GM21717 (cell line): ENCODE measurements at regions not wholly inside any gene's neighbourhood (a gene's known extent, or its start where the extent isn't known, plus 50 kb on each side); places are given as distances from the start of the nearest gene placed in this dataset.

Experiments used
- ATAC-seq: cut with Tn5 transposase; IDR thresholded peaks from one replicate; pipeline ENCODE4 v1.9.1; 2021; ENCODE audit warnings: mild to moderate bottlenecking, moderate library complexity; ENCODE audit not compliant: unreplicated experiment

DNA sequence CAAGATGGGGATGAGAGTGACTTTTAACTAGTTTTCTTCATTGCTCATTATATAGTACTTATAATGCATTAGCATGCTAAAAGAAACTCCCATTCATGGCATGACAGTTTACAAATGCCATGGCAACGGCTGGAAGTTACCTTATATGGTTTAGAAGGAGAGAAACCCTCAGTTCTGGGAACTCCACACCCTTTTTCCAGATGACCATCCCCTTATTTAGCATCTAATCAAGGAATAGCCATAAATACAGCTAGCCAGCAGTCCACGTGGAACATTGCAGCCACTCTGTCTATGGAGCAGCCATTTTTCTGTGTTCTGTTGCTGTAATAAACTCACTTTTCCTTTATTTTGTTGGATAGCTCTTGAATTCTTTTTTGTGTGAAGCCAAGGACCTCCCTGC lies 1137.8 kb downstream of the CDH18 start:
- ATAC-seq, result no peak

- no peak for ATAC-seq
Measured at GRCh38 chr5:18872978-18873377, 1115.0 kb downstream of the CDH18 start.

DNA sequence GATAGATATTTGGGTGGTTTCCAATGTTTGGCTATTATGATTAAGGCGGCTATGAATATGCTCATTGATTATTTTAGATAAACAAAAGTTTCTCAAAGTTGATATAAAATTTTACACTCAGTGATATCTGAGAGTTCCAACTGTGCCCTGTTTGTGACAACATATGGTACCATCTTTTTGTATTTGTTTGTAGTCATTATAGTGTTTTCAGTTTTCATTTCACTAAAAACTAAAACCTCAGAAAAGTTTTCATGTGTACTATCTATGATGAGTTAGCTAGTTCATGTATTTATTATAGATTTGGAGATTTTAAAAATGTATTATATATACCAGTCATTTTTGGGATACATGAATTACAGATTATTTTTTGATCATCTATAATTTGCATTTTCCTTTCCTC lies 1111.4 kb downstream of the CDH18 start:
- ATAC-seq, result no peak

DNA sequence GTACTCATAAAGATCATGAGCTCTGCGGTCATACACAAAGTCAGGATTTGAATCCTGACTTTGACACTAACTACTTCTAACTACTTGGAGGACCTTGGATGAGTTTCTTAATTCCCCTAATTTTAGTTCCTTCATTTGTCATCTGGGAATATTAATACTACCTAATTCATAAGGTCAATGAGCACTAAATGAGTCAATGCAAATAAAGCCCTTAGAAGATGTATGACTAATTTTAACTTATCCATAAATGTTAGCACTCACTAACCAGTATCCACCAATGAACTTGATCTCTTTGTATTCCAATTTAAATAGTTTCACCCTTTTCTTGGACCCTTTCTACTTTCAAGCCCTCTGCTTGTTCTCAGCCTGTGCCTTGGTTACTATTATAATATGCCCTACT lies 1106.4 kb downstream of the CDH18 start:
- no peak for ATAC-seq

DNA sequence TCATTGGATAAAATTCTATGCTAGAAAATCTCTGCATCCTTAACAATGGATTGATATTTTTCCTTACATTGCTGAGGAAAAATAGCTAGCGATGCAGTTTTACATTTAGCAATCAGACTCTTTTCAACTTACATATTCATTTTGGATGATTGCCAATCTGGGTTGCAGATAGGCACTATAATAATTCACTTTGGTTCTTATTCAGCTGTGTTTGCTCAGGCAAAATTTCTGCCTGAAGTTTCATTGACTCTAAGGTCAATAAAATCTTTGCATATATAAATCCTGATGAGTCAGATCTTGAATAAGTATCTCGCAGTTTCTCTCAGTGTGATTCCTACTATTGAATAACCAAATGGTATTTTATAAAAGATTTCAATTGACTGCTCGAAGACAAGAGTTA lies 1105.8 kb downstream of the CDH18 start:
- no peak for ATAC-seq

DNA sequence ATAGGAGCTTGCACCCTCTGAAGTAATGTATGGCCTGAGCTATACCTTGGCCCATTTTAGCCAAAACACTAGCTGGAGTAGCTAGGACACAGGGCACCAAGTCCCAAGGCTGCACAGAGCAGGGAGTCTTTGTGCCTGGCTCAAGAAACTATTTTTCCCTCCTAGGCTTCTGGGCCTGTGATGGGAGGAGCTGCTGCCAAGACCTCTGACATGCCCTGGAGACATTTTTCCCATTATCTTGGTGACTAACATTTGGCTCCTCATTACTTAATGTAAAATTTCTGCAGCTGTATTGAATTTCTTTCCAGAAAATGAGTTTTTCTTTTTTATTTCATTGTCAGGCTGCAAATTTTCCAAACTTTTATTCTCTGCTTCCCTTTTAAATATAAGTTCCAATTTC lies 1099.2 kb downstream of the CDH18 start:
- no peak for ATAC-seq

DNA sequence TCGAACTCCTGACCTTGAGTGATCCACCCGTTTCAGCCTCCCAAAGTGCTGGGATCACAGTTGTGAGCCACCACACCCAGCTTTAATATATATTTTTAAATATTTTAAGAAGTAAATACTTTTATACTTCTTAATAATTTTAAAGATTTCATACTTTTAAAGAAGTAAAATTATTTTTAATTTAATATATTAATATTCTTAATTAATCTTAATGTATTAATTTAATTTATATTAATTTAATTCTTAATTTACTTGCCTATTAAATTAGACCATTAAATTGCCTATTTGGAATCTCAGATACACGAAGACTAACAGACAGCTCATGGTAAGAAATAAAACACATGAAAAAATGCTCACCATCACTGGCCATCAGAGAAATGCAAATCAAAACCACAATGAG lies 1087.4 kb downstream of the CDH18 start:
- no peak for ATAC-seq

GRCh38 chr5:18920966-18921365 lies 1067.0 kb downstream of the CDH18 start:
- ATAC-seq, result no peak

DNA sequence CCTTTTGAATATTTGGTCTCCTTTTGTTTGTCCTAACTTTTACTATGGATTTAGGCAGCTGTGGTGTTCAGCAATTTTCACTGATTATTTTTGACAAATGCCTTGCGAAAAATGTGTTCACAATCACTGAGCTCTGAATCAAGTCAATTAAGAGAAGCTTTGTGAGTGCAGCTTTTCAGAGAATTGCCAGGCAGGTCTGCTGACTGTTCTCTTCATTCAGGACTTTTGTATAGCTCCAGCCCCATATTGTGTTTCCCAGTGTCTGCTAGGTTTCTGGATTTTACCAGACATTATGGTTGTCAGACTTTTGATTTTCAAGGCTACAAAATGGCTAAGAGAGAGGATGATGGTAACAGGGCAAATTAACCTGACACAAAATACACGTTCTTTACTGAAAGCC lies 1055.9 kb downstream of the CDH18 start:
- no peak for ATAC-seq

GRCh38 chr5:18944771-18945170 lies 1043.2 kb downstream of the CDH18 start:
- ATAC-seq, result no peak

DNA sequence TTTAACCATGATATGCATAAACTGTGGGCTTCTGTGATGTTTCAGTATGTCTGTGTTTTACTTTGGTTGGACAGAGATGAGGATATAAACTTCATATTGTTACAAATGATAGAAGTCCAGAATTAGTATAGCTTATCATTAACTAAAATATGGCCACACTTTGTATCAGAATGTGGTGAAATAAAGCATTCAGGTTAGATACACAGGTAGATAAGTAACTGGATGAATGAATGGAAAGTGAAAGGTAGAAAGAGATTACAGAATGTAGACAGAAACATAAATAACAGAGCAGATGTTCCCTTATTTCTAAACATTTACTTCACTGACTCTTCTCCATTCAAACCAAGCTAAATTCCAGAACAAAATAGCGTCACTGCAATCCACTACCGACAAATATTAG lies 1033.8 kb downstream of the CDH18 start:
- ATAC-seq, result no peak

DNA sequence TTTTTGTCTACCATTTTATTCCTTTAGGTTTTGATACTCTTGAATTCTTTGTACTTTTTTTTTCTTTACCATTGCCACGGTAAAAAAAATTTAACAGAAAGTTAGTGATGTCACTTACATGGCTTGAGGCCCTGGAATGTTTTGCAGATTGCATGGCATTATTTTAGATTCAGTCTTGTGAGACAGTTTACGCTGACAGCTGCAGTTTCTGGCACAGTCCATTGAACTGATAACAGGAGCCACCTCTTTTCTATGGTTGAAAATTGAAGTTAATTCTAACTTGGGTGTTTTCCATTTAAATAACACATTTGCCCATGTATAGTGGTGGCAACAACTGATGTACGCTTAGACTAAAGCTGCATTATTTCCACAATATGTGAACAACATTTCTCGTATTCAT lies 1028.5 kb downstream of the CDH18 start:
- no peak for ATAC-seq

GRCh38 chr5:18961234-18961633 lies 1026.8 kb downstream of the CDH18 start:
- no peak for ATAC-seq

DNA sequence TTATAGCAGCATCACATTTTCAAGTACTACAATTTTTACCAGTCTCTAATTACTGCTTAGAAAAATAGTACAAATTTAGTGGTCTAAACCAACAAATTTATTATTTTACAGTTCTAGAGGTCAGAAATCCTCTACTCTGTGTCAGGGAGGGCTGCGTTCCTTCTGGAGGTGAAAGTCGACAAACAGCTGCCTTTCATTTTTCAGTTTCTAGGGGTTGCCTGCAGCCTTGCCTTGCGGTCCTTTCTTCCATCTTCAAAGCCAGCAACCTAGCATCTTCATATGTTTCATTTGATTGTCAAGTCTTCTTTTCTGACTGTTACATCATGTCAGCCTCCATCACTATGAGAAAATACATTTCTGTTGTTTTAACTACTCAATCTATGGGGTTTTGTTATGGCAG lies 1022.1 kb downstream of the CDH18 start:
- ATAC-seq, result no peak

DNA sequence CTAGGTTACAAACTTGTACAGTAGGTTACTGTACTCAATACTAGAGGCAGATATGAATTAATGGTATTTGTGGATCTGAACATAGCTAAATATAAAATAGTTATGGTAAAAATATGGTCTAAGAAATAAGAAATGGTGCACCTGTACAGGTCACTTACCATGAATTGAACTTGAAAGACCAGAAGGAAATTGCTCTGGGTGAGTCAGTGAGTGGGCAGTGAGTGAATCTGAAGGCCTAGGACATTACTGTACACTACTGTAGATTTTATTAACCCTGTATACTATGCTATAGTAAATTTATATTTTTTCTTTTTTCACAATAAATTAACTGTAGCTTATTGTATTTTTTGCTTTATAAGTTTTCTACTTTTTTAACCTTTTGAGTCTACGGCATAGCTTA lies 1020.4 kb downstream of the CDH18 start:
- no peak for ATAC-seq

DNA sequence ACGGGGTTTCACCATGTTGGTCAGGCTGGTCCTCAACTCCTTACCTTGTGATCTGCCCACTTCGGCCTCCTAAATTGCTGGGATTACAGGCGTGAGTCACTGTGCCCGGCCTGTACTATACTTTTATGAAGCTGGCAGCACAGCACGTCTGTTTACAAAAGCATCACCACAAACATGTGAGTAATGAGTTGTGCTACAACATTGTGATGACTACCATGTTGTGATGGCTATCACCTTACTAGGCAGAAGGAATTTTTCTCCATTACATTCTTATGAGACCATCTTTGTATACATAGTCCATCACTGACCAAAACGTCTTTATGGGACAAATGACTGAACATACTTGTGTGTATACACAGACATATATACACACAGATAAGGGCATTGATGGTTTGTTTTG lies 1019.0 kb downstream of the CDH18 start:
- ATAC-seq, result no peak

DNA sequence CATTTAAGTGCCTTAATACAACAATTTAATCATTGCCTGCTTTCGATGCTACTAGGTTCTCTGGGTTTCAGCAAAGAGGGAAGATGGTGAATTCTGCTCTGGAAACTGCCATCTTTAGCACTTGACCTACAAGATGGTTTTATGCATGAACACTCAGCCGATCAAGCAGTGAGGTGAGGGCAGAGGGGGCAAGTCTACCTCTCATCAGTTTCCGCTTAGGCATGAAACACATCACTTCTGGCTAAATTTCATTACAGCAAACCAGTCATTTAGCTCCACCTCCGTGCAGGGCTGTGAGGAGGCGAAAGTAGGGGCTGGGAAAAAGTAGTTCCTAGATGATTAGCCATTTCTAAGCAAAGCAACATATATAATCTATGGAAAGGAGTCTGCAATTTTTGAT lies 1018.0 kb downstream of the CDH18 start:
- ATAC-seq, result no peak

DNA sequence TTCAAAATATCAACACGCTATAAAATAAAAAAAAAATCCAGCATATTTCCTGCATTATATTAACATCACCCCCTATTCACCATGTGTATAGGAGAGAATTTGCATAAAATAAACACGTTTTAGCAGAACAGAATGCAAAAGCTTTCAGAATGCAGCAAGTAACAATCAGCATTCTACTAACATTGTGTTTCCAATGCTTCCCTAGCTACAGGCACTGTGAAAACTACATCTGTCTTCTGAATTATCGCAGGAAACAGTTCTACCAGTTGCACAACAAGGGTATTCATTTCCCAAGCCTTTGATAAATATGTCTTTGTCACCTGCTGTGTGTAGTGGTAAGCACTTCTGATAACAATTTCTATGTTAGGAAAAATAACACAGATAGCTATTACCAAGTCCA lies 1015.8 kb downstream of the CDH18 start:
- ATAC-seq, result no peak

DNA sequence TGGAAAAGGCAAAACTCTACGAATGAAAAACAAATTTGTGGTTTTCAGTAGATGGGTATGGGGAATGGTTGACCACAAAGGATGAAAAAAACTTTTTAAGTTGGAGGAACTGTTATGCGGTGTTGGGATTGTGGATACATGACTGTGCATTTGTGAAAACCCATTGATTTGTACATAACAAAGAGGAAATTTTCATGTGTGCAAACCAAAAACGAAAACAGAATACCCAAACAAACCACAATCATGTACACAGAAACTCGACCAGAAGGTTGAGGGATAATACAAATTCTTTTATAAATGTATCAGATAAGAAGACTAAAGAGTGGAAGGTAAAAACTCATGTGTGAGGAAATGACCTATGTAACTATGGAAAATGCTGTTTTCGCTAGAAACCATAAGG lies 1012.4 kb downstream of the CDH18 start:
- ATAC-seq, result no peak

DNA sequence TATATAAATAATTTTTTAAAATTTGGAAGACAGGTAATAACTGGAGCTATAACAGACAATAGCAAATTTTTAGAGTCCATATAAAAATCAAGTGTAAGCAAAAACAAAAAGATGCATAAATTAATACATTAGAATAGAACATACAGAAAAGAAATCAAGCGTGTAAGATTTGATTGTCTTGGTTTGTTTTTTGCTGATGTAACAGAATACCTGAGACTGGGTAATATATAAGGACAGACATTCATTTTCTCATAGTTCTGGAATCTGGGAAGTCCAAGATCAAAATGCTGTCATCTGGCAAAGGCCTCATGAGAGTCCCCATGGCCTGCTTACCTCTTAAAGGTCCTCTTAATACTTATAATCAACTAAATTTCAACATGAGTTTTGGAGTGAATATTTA lies 1010.1 kb downstream of the CDH18 start:
- ATAC-seq, result no peak

DNA sequence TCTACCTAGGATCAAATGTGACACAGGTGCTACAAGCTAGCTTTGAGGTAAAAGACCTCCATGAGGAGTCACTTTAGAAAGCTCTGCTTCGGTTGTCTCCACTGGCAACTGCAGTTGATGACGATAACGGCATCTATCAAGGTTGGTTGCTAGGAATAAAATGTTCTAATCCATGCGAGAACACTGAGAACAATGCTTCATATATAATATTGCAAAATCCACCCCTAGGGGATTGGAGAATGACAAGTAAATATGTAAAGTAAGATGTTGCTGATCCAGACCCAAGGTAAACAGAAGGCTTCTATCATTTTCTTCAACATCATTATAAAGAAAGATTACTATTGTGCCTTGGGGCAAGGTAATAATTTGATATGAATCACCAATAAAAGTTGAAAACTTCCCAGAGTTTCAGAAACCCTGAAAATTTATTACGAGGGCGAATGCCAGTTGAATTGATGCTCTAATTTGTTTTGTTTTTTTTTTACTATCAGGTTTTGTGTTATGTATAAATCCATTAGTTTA lies 1003.4 kb downstream of the CDH18 start:
- ATAC-seq, result no peak

DNA sequence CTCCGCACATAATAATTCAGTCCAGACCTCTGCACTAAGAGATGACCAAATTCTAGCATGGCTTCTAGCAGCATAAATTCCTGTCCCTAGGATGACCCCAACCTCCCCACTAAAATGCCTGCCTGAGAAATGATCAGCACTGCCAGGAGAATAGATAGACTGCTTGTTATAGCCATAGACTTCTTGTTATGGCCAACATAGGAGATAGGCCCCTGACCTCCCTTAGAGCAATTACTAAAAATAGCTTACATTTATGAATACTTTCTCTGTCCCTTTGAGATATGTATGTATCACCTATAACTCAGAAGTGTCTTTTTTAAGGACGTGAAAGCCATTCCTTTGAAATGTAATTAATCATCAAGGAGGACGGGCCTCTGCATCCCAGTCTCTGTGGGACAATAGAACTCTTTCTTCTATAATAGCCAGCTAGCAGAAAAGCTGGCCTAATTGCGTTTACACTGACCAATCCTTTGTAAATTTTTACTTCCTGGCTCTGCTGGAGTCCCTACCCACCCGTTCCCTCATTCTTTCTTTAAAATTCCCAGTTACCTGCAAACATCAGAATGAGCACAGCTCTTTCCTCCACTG lies 1002.7 kb downstream of the CDH18 start:
- ATAC-seq, result no peak

DNA sequence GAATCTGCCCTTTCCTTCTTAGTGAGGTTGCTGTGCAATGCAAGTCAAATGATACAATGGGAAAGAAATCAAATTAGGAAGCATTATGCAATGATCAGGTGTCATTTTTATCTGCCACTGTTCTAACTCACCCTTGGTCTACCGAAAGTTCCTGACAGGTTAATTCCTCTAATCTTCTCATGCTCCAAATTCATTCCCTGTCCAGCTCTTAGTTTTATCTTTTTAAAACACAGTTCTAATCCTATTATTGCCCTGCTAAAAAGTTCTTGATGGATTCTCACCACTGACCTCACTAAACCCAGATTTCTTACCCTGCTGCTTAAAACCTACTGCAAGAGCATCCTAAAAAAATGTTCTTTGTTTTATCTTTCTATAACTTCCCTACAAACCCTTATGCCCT lies 1000.9 kb downstream of the CDH18 start:
- ATAC-seq, result no peak
